HEK293T (cell line): ENCODE measurements at regions not wholly inside any gene's neighbourhood (a gene's known extent, or its start where the extent isn't known, plus 50 kb on each side); places are given as distances from the start of the nearest gene placed in this dataset.

ENCODE experiments used
- ARNT ChIP-seq: fragments of 450-650 bp; IDR thresholded peaks from 2 replicates; pipeline ENCODE4 v1.6.1; 2017; ENCODE audit warnings: mild to moderate bottlenecking
- BHLHE40 ChIP-seq: fragments of 450-650 bp; IDR thresholded peaks from 2 replicates; pipeline ENCODE4 v1.6.1; 2016; ENCODE audit warnings: mild to moderate bottlenecking, moderate library complexity, borderline replicate concordance
- CTBP1 ChIP-seq: fragments of 450-650 bp; IDR thresholded peaks from 2 replicates; pipeline ENCODE4 v1.6.1; 2016; ENCODE audit warnings: borderline replicate concordance
- ELF4 ChIP-seq: fragments of 450-650 bp; IDR thresholded peaks from 2 replicates; pipeline ENCODE4 v1.6.1; 2017; ENCODE audit warnings: antibody characterized with exemption
- FOXM1 ChIP-seq: fragments of 450-650 bp; IDR thresholded peaks from 2 replicates; pipeline ENCODE4 v1.6.1; 2017; ENCODE audit warnings: mild to moderate bottlenecking, borderline replicate concordance
- HDGF ChIP-seq: fragments of 450-650 bp; IDR thresholded peaks from 2 replicates; pipeline ENCODE4 v1.6.1; 2017; ENCODE audit warnings: antibody characterized with exemption, borderline replicate concordance
- L3MBTL2 ChIP-seq: fragments of 450-650 bp; conservative IDR thresholded peaks from 2 replicates; pipeline ENCODE4 v1.6.1; 2016; ENCODE audit warnings: mild to moderate bottlenecking
- LEF1 ChIP-seq: fragments of 450-650 bp; IDR thresholded peaks from 2 replicates; pipeline ENCODE4 v1.6.1; 2017; ENCODE audit warnings: mild to moderate bottlenecking, borderline replicate concordance
- SP1 ChIP-seq: fragments of 450-650 bp; IDR thresholded peaks from 2 replicates; pipeline ENCODE4 v1.6.1; 2017
- SUZ12 ChIP-seq: fragments of 450-650 bp; IDR thresholded peaks from 2 replicates; pipeline ENCODE4 v1.6.1; 2016; ENCODE audit warnings: mild to moderate bottlenecking
- TARDBP ChIP-seq: fragments of 450-650 bp; IDR thresholded peaks from 2 replicates; pipeline ENCODE4 v1.6.1; 2016
- ZNF384 ChIP-seq: fragments of 450-650 bp; IDR thresholded peaks from 2 replicates; pipeline ENCODE4 v1.6.1; 2016
- TF ChIP-seq, protein P1 (sequence below): fragments of 450-650 bp; IDR thresholded peaks from 2 replicates; pipeline ENCODE4 v1.6.1; 2016

DNA sequence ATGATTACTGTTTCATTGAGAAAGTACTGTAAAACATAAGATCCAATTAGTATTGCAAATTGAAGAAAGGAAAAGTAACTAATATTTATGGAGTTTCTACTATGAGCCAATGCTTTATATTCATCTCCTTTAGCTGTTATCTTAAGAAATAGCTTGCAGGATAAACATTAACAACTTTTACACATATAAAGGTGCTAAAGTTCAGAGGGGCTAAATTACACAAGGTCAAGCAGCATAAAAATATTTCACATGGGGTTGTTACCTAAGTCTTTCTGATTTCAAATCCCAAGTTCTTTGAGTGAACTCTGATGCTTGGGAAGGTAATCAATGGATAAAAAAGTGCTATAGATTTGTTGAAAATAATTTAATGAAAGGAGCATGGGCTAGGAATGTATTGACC lies 765.5 kb downstream of the CDH8 start:
- no peak for TF ChIP-seq HDGF
- no peak for TF ChIP-seq SP1
- TF ChIP-seq CTBP1: no peak
- TF ChIP-seq ZNF384: no peak
- no peak for TF ChIP-seq FOXM1
- no peak for TF ChIP-seq LEF1
- TF ChIP-seq TARDBP: no peak
- no peak for TF ChIP-seq ARNT
- no peak for TF ChIP-seq ELF4
- TF ChIP-seq BHLHE40: no peak
- TF ChIP-seq, protein P1, sequence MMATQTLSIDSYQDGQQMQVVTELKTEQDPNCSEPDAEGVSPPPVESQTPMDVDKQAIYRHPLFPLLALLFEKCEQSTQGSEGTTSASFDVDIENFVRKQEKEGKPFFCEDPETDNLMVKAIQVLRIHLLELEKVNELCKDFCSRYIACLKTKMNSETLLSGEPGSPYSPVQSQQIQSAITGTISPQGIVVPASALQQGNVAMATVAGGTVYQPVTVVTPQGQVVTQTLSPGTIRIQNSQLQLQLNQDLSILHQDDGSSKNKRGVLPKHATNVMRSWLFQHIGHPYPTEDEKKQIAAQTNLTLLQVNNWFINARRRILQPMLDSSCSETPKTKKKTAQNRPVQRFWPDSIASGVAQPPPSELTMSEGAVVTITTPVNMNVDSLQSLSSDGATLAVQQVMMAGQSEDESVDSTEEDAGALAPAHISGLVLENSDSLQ: no peak
- TF ChIP-seq SUZ12: no peak
- no peak for TF ChIP-seq L3MBTL2
